Ovary (tissue), 3 donors: ENCODE measurements at regions not wholly inside any gene's neighbourhood (a gene's known extent, or its start where the extent isn't known, plus 50 kb on each side); places are given as distances from the start of the nearest gene placed in this dataset.

Experiments used
- CTCF ChIP-seq, 3 donors: fragments of 450-650 bp in 2 of 3; fragments of 200-600 bp in 1 of 3; IDR thresholded peaks; one replicate each; pipeline versions ENCODE4 v1.5.1 to v1.8.0; 2016 to 2022; ENCODE audit warnings: antibody characterized with exemption in 3 of 3, mild to moderate bottlenecking in 1 of 3
- EP300 ChIP-seq: sonication (generic); formaldehyde crosslinking; IDR thresholded peaks from one replicate; pipeline ENCODE4 v1.6.1; 2017; ENCODE audit warnings: antibody characterized with exemption
- POLR2A ChIP-seq: fragments of 450-650 bp; IDR thresholded peaks from one replicate; pipeline ENCODE4 v1.6.1; 2017; ENCODE audit warnings: antibody characterized with exemption, mild to moderate bottlenecking, moderate library complexity
- donor health status: DM: no; HTN: no; CAD: no.

DNA sequence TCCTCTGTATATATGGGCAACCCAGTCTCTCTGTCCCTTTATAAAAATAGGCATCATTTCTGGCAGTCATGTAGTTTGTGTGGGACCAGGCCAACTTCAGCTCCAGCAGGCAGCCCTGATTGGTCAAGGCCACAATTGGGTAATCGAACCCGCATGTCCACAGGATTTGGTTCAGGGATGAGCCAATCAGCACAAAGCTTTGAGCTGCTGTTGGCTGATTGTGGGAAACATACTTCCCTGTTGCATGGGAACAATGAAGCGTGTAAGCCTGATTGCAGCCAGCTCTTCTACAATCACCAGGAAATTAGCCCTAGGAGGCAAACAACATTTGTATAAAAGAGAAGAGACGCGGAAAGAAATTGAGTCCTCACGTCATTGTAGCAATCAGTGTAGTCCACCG, 328.6 kb downstream of the PCNX1 start:
- TF ChIP-seq POLR2A, result no peak
- TF ChIP-seq CTCF (IDR thresholded peaks at IDR 0.05), result no peak
- TF ChIP-seq EP300, result no peak
